GM18873 (cell line): ENCODE measurements at regions not wholly inside any gene's neighbourhood (a gene's known extent, or its start where the extent isn't known, plus 50 kb on each side); places are given as distances from the start of the nearest gene placed in this dataset.

Experiments
- ATAC-seq: cut with Tn5 transposase; IDR thresholded peaks from one replicate; pipeline ENCODE4 v1.9.1; 2021; ENCODE audit warnings: mild to moderate bottlenecking, moderate library complexity, moderate number of reproducible peaks; ENCODE audit not compliant: unreplicated experiment, low FRiP score

- no peak for ATAC-seq
These were observed 76.3 kb downstream of the MRPL14 start for GRCh38 chr6:44050872-44051505.

GRCh38 chr6:44049989-44050871 lies 77.0 kb downstream of the MRPL14 start:
- ATAC-seq: no peak

DNA sequence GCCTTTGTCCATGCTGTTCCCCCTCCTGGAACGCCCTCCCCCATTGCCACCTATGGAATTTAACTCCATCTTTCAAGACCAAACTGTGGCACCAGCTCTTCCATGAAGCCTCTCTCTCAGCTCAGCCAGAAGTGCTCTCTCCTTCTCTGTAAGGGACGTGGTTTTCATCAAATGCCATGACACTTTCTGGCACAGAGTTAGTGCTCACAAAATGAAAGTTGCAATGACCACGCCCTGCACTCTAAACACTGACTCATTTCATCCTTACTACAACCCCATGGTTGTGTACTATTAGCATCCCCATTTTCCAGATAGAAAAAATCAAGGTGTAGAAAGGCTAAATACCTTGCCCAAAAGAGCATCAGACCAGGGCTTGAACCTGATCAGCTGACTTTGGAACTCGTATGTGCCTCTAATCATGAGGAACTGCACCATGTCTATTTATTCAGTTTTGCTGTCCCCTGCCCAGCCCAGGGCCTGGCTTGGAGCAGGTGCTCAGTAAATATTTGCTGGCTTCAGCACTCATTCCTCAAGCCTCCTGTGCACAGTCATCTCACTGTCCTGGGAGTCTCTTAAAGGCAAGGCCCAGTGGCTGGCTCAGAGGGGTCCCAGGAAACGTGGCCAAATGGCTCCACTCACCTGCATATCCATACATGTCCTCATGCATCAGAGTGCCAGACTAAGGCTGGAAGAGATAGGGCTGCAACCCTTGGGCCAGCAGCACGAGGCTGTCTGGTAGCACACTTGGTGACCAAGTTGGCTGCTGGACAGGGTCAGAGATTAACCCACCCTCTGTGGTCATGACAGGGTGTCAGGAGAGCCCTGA lies 77.9 kb downstream of the MRPL14 start:
- ATAC-seq: no peak

- ATAC-seq: no peak
These were observed 79.0 kb downstream of the MRPL14 start for GRCh38 chr6:44048277-44048676.

DNA sequence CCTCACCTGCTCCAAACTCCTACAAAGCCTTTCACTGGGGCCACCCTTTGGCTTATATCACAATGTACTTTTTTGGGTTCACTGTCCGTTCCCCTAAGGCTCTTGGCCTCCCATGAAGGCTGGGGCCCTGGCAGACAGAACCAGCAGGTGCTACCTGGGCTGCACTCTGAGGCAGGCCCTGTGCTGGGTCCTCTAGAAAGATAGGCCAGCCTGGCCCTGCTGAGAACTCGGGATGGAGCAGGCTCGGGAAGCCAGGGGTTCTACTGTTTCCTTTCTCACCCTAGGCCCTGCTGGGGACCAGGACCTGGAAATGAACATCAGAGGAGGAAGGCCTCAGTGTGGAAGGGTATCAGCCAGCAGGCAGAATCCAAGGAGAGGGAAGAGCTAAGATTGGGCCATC lies 79.5 kb downstream of the MRPL14 start:
- ATAC-seq: no peak

- no peak for ATAC-seq
These were observed 80.1 kb downstream of the MRPL14 start for GRCh38 chr6:44047179-44047546.

DNA sequence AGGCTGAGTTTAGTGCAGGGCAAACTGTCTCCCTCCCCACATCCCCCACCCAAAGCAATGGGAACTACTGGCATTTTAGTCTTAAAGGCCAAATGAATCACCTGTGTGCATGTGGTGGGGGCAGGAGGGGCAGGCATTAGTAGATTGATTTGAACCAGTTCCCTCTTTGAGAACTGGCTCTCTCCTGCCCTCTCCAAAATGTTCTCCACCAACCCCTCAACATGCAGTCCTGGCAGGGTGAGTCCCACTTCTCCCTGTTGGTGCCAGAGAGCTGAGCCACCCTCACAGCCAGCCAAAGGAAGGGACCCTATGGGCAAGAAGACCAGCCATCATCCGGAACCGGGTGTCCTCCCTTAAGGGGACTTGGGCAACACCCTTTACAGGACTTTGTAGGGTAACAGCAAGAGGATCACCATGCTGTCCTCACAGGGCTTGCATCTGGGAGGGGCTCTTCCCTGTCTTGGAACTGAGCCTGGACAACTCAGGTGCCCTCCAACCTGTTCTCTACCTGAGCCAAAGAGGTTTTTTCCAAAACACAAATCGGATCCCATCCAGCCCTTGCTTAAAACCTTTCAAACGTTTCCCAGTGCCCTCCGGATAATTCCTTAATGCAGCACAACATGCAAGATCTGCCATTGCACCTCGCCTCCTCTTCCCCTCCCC lies 80.6 kb downstream of the MRPL14 start:
- ATAC-seq: no peak

- no peak for ATAC-seq
These were observed 81.6 kb downstream of the MRPL14 start for GRCh38 chr6:44045672-44046015.

DNA sequence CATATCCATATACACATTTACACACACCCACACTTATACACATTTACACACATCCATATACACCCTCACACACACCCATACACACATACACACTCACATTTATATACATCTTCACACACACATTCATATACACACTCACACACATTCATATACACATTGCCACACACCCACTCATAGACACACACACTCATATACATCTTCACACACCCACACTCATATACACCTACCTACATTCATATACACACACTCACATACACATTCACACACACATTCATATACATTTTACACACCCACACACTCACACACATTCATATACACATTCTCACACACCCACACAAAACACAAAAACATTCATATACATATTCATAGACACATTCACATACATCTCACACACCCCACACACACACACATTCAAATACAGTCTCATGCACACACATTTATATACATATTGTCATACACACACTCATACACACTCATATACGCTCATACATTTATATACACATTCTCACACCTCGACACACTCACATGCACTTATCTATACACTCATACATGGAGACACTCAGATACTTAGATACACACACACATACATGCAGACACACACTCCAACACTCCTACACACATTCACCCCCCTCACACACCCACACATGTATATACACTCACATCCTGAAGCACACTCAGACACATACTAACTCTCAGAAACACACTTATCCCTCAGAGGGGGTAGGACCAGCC lies 82.1 kb downstream of the MRPL14 start:
- no peak for ATAC-seq

DNA sequence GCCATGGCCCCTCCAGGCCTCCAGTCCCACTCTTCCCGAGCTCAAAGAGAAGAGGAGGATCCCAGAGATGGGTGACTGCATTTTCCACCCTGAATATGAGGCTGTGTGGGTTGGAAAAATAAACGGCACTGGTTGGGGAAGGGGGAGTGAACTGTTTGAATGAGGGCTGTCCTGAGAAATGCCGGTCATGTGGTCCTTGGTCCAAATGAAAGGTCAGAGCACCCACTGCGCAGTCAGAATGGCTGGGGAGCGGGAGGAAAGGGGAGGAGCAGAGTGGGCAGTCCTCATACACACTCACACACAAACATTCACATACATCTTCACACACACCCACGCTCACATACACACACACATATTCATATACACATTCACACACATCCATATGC lies 83.1 kb downstream of the MRPL14 start:
- ATAC-seq: no peak

GRCh38 chr6:44043479-44044153 lies 83.6 kb downstream of the MRPL14 start:
- ATAC-seq: no peak

GRCh38 chr6:44042989-44043478 lies 84.2 kb downstream of the MRPL14 start:
- no peak for ATAC-seq

DNA sequence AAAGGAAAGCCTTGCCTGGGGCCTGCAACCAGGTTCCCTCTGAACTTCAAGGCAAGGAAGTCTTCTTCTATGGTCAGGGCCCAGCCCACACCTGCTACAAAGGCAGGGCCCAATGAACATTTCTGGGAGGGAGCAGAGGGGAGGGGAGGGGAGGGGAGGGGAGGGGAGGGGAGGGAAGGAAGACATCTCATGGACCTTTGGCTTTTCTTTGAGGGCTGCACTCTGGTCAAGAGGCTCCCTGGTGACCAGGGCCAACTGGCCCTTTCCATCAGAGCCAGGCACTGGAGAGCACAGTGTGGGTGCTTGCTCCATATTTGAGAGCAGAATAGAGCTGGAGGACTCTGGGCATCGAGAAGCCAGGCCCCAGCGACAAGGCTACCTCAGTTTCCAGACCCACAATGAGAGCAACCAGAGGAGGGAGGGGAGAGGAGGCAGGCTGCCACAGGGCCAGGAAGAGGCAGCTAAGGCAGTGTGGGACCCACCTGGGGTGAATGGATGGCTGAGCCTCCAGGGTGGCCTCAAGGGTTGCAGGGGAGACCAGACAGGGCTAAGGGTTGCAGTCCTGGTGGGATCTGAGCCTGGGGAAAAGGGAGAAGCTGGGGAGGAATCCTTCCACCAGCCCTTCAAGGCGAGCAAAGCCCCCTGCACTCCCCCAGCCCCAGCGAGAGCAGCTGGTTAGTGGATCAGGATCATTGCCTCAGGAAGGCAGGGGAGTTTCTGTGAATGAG lies 84.8 kb downstream of the MRPL14 start:
- no peak for ATAC-seq

DNA sequence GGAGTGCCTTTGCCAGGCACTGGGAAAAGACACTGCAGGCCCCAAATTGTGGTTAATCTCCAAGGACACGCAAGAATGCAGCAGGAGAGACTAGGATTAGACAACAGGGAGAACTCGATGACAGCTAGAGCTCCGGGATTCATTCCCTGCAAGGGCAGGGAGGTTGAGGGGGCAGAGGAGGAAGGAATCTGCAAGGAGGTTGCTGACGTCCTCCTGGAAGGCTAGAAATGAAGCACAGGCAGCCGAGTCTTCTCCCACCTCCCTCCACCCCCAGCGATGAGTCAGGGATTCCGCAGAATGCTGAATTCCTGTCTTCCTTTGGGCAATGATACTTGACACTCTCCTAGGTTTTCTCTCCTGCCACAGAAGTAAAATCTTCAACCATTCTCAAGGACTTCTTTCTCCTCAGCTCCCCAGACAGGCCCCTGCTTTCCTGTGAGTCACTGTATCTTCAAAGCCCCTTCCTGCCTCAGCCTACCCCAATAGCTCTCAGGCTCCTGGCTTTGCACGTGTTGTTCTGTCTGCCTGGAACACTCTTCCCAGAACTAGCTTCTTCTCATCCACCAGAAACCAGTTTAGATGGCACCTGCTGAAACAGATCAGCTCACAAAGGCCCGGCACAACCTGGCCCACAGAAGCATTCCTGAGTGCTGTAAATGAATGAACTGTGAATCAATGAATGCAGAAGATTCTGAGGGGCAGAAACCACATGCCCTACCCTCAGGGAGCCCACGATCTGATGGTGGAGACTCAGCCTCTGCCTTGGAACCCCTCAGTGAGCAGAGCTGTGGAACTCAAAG lies 85.6 kb downstream of the MRPL14 start:
- ATAC-seq: no peak

DNA sequence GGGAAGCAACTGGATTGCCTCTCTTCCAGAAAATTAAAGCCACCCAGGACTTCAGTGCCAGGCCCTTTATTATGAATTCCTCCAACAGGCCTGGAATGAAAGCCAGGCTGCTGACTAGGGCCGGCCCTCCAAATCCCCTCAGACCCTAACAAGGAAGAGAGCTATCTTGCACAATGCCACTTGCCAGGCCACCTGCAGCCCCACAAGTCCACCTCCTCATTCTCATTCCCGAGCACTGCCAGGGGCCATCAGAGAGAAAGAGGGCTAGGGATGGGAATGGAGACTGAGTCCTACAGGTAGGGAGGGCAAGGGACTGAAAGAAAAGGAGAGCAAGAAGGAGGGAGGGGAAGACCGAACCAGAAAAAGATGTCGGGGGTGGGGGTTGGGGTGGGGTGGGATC lies 86.5 kb downstream of the MRPL14 start:
- no peak for ATAC-seq

DNA sequence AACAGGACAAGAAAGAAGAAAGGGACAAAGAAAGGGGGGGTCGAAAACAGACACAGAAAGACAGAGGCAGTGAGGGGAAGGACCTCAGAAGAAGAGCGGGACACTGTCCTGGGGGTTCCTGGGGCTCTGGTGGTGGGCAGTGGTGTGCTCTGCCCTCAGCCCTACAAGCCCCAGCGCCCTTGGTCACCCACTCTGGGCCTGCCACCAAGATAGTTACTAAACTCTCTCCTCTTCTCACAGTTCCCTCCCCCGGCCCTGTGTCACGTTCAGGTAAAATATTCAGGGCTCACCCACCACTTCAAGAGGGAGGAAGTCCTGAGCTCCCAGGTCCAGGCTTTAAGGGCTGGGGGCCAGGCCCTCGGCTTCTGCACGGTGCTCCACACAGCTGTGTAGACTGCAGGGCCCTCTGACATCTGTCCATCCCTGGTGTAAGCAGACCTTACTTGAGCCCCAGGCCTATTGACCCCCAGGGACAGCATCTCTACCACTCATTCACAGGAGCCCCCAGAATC lies 87.4 kb downstream of the MRPL14 start:
- no peak for ATAC-seq

- no peak for ATAC-seq
These were observed 88.0 kb downstream of the MRPL14 start for GRCh38 chr6:44039191-44039719.
